ENCODE measurements at regions not wholly inside any gene's neighbourhood (a gene's known extent, or its start where the extent isn't known, plus 50 kb on each side); places are given as distances from the start of the nearest gene placed in this dataset.
A peak's percentile ranks its signal among the peaks of the same experiment; 100 is the strongest.

- no peaks in the 10 kb centered on the region for H3K4me1 ChIP-seq (ENCODE audit: control insufficient read depth, insufficient read depth, low read length)
- H3K27ac ChIP-seq (ENCODE audit: low read depth, low read length): no peak overlapping the region
- H3K27me3 ChIP-seq (ENCODE audit: control insufficient read depth, insufficient read depth, low read length): no peaks in the 10 kb centered on the region
- peaks cover 2% of the 10 kb centered on the region for H3K9me3 ChIP-seq (ENCODE audit: control insufficient read depth, insufficient read depth, low read length)
- H3K36me3 ChIP-seq (ENCODE audit: control insufficient read depth, insufficient read depth, low read length): no peaks in the 10 kb centered on the region
- H3K4me3 ChIP-seq (ENCODE audit: low read depth, low read length): no peak overlapping the region
- 68% methylated on average over 3 of the region's 10 CpGs for WGBS (ENCODE audit: insufficient coverage)
- DNase-seq (ENCODE audit: low read depth in 4 of 6, low spot score in 6 of 6): no peak
Measured at GRCh38 chr13:106241974-106242953, 293.2 kb downstream of the EFNB2 start.

DNA sequence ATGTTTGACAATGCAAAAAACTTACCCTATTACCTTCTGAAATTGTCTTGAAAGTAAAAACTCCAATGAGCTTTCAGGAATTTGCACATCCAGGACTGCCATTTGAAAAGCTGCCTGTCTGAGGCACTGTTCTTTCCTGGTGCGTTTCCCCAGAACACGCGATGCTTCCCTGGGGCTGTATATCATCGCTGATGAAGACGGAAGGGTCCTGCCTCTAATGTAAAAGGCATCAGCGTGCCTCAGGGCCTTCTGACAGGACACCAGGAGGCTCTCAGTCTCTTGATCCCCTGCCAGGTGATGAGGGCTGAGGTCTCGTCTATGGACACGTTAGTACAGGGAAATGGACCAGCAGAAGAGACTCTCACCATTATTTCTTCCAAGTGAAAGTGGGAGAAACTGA lies 296.8 kb downstream of the EFNB2 start:
- H3K36me3 ChIP-seq (ENCODE audit: control insufficient read depth, insufficient read depth, low read length): no peaks in the 10 kb centered on the region
- no peak for DNase-seq (ENCODE audit: low read depth in 4 of 6, low spot score in 6 of 6)
- WGBS (ENCODE audit: insufficient coverage): 85% methylated on average over 6 of the region's 8 CpGs
- H3K4me3 ChIP-seq (ENCODE audit: low read depth, low read length): no peak overlapping the region
- H3K4me1 ChIP-seq (ENCODE audit: control insufficient read depth, insufficient read depth, low read length): peaks cover 3% of the 10 kb centered on the region
- no peak overlapping the region for H3K27ac ChIP-seq (ENCODE audit: low read depth, low read length)
- H3K27me3 ChIP-seq (ENCODE audit: control insufficient read depth, insufficient read depth, low read length): no peaks in the 10 kb centered on the region
- H3K9me3 ChIP-seq (ENCODE audit: control insufficient read depth, insufficient read depth, low read length): peaks cover 2% of the 10 kb centered on the region

DNA sequence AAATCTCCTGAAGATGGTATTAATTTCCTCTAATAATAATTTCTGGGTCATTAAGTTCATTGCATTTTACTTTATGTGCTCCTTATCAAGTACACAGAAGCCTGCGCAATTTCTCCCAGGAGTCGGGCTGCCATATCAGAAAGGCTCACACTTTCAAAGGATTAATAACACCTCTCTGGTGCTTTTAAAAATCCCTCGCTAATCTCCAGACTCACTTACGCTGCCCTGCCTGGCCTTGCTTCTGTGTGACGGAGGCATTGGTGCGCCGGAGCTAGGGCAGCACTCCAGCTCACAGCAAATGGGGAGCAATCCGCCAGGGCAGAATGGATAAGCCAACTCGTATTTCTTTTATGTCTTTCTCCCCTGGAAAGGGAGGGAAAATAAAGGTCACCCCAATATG lies 300.8 kb downstream of the EFNB2 start:
- H3K36me3 ChIP-seq (ENCODE audit: control insufficient read depth, insufficient read depth, low read length): no peaks in the 10 kb centered on the region
- 68% methylated on average over 3 of the region's 9 CpGs for WGBS (ENCODE audit: insufficient coverage)
- H3K4me1 ChIP-seq (ENCODE audit: control insufficient read depth, insufficient read depth, low read length): peaks cover 3% of the 10 kb centered on the region
- H3K27me3 ChIP-seq (ENCODE audit: control insufficient read depth, insufficient read depth, low read length): no peaks in the 10 kb centered on the region
- DNase-seq (ENCODE audit: low read depth in 4 of 6, low spot score in 6 of 6): peak in 2 of 6 donors; percentile 65 to 66
- H3K27ac ChIP-seq (ENCODE audit: low read depth, low read length): no peak overlapping the region
- no peaks in the 10 kb centered on the region for H3K9me3 ChIP-seq (ENCODE audit: control insufficient read depth, insufficient read depth, low read length)
- H3K4me3 ChIP-seq (ENCODE audit: low read depth, low read length): no peak overlapping the region

GRCh38 chr13:106233134-106233735 lies 302.2 kb downstream of the EFNB2 start:
- peaks cover 3% of the 10 kb centered on the region for H3K4me1 ChIP-seq (ENCODE audit: control insufficient read depth, insufficient read depth, low read length)
- WGBS (ENCODE audit: insufficient coverage): no CpG with 5 or more reads among the region's 1 CpG
- no peaks in the 10 kb centered on the region for H3K27me3 ChIP-seq (ENCODE audit: control insufficient read depth, insufficient read depth, low read length)
- peak in 1 of 6 donors; percentile 55 for DNase-seq (ENCODE audit: low read depth in 4 of 6, low spot score in 6 of 6)
- no peak overlapping the region for H3K27ac ChIP-seq (ENCODE audit: low read depth, low read length)
- no peak overlapping the region for H3K4me3 ChIP-seq (ENCODE audit: low read depth, low read length)
- H3K36me3 ChIP-seq (ENCODE audit: control insufficient read depth, insufficient read depth, low read length): no peaks in the 10 kb centered on the region
- H3K9me3 ChIP-seq (ENCODE audit: control insufficient read depth, insufficient read depth, low read length): no peaks in the 10 kb centered on the region

DNA sequence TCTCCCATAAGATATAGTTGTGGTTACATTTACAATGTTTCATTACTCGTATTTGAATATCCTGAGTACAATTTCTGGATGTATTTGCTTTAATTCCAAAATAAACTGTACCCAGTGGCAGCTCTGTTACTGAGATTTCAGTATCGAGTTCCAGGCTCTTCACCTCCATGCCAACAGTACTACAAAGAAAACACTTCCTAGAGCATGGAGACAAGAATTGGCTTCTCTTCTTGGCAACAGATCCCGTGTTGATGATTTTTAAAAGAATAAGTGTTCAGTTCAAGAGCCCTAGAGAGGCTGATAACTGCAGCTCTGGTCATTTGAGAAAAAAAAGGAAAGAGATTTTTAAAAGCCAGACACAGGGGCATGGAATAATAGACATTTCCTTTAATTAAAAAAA lies 302.8 kb downstream of the EFNB2 start:
- no CpG with 5 or more reads among the region's 3 CpGs for WGBS (ENCODE audit: insufficient coverage)
- H3K27me3 ChIP-seq (ENCODE audit: control insufficient read depth, insufficient read depth, low read length): no peaks in the 10 kb centered on the region
- H3K27ac ChIP-seq (ENCODE audit: low read depth, low read length): no peak overlapping the region
- H3K4me1 ChIP-seq (ENCODE audit: control insufficient read depth, insufficient read depth, low read length): peaks cover 3% of the 10 kb centered on the region
- no peaks in the 10 kb centered on the region for H3K9me3 ChIP-seq (ENCODE audit: control insufficient read depth, insufficient read depth, low read length)
- H3K4me3 ChIP-seq (ENCODE audit: low read depth, low read length): no peak overlapping the region
- H3K36me3 ChIP-seq (ENCODE audit: control insufficient read depth, insufficient read depth, low read length): no peaks in the 10 kb centered on the region
- peak in 4 of 6 donors; percentile 24 to 91 (median 52) for DNase-seq (ENCODE audit: low read depth in 4 of 6, low spot score in 6 of 6)

DNA sequence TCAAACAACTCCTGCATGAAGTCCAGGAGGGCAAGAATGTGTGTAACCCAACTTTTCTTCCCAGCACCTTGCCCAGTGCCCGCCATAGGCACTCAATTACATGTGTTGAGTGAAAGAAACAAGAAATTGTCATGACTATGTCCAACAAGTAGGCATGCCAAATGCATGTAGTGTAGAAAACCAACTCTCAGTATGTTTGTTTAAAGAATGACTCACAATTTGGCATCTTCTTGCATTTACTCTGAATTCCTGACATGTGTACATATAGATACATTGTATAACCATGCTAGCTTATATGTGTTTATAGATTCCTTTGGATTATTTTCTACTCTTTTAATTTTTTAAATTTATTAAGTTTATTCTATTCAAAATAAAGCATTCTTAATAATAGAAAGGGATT lies 305.0 kb downstream of the EFNB2 start:
- H3K9me3 ChIP-seq (ENCODE audit: control insufficient read depth, insufficient read depth, low read length): no peaks in the 10 kb centered on the region
- DNase-seq (ENCODE audit: low read depth in 4 of 6, low spot score in 6 of 6): no peak
- H3K36me3 ChIP-seq (ENCODE audit: control insufficient read depth, insufficient read depth, low read length): no peaks in the 10 kb centered on the region
- no CpG with 5 or more reads among the region's 1 CpG for WGBS (ENCODE audit: insufficient coverage)
- H3K27ac ChIP-seq (ENCODE audit: low read depth, low read length): no peak overlapping the region
- peaks cover 3% of the 10 kb centered on the region for H3K4me1 ChIP-seq (ENCODE audit: control insufficient read depth, insufficient read depth, low read length)
- no peak overlapping the region for H3K4me3 ChIP-seq (ENCODE audit: low read depth, low read length)
- H3K27me3 ChIP-seq (ENCODE audit: control insufficient read depth, insufficient read depth, low read length): no peaks in the 10 kb centered on the region

GRCh38 chr13:106225126-106225525 lies 310.3 kb downstream of the EFNB2 start:
- Histone ChIP-seq H3K27ac (ENCODE audit: low read depth, low read length) (no peak overlapping the region), H3K36me3 (ENCODE audit: control insufficient read depth, insufficient read depth, low read length) (no peaks in the 10 kb centered on the region), H3K4me3 (ENCODE audit: low read depth, low read length) (no peak overlapping the region), H3K9me3 (ENCODE audit: control insufficient read depth, insufficient read depth, low read length) (no peaks in the 10 kb centered on the region), H3K4me1 (ENCODE audit: control insufficient read depth, insufficient read depth, low read length) (no peaks in the 10 kb centered on the region), H3K27me3 (ENCODE audit: control insufficient read depth, insufficient read depth, low read length) (no peaks in the 10 kb centered on the region)
- no peak for DNase-seq (ENCODE audit: low read depth in 4 of 6, low spot score in 6 of 6)
- WGBS (ENCODE audit: insufficient coverage): no CpG with 5 or more reads among the region's 2 CpGs

DNA sequence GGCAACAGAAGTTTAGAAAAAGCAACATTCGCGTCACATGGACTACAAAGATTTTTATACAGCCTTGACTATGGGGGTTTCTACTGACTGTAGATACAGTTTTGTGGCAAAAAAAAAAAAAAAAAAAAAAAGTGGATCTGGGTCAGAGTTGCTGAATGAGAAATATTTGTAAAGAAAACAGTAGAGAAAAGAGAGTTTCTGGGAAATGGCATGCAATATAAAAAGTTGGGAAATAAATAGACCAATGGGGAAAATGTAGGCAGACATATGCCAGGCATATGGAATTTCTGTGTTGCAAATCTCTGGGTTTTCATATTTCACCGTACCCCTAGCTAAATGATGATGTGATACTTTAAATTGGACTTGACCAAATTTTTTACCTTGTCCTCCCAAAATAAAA lies 315.3 kb downstream of the EFNB2 start:
- WGBS (ENCODE audit: insufficient coverage): no CpG with 5 or more reads among the region's 3 CpGs
- no peaks in the 10 kb centered on the region for H3K27me3 ChIP-seq (ENCODE audit: control insufficient read depth, insufficient read depth, low read length)

DNA sequence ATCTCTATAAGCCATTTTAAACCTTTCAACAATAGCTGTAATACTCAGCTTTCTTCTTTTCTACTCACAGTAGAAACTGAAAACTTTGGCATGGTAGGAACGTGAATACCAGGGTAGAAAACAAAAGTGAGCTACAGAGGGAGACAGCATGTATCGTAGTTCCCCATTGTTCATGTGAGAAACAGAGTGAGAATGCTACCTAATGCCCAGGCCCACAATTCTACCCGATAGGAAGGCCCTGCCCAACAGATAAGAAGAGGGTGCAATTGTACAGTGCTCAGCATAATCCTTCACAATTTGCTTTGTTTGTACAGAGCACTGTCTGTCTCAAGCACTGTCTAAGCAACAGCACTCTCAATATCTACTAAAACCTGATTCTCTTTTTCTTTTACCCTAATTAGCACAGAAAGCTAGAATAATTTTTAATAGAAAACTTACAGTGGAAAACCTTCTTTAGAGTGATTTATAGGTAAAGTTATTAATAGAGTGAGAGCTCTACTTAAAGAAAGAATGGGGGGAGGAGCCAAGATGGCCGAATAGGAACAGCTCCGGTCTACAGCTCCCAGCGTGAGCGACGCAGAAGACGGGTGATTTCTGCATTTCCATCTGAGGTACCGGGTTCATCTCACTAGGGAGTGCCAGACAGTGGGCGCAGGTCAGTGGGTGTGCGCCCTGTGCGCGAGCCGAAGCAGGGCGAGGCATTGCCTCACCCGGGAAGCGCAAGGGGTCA lies 322.3 kb downstream of the EFNB2 start:
- no peaks in the 10 kb centered on the region for H3K36me3 ChIP-seq (ENCODE audit: control insufficient read depth, insufficient read depth, low read length)
- 87% methylated on average over 12 of the region's 18 CpGs for WGBS (ENCODE audit: insufficient coverage)
- DNase-seq (ENCODE audit: low read depth in 4 of 6, low spot score in 6 of 6): no peak
- no peak overlapping the region for H3K27ac ChIP-seq (ENCODE audit: low read depth, low read length)
- H3K9me3 ChIP-seq (ENCODE audit: control insufficient read depth, insufficient read depth, low read length): no peaks in the 10 kb centered on the region
- no peak overlapping the region for H3K4me3 ChIP-seq (ENCODE audit: low read depth, low read length)
- no peaks in the 10 kb centered on the region for H3K27me3 ChIP-seq (ENCODE audit: control insufficient read depth, insufficient read depth, low read length)
- H3K4me1 ChIP-seq (ENCODE audit: control insufficient read depth, insufficient read depth, low read length): no peaks in the 10 kb centered on the region

More for the DNA sequence above, 315.3 kb downstream of the EFNB2 start:
- no peak overlapping the region for H3K27ac ChIP-seq (ENCODE audit: low read depth, low read length)
- DNase-seq (ENCODE audit: low read depth in 4 of 6, low spot score in 6 of 6): no peak
- H3K4me3 ChIP-seq (ENCODE audit: low read depth, low read length): no peak overlapping the region
- H3K4me1 ChIP-seq (ENCODE audit: control insufficient read depth, insufficient read depth, low read length): no peaks in the 10 kb centered on the region
- no peaks in the 10 kb centered on the region for H3K36me3 ChIP-seq (ENCODE audit: control insufficient read depth, insufficient read depth, low read length)
- no peaks in the 10 kb centered on the region for H3K9me3 ChIP-seq (ENCODE audit: control insufficient read depth, insufficient read depth, low read length)
